ENCODE measurements at regions not wholly inside any gene's neighbourhood (a gene's known extent, or its start where the extent isn't known, plus 50 kb on each side); places are given as distances from the start of the nearest gene placed in this dataset.

DNA sequence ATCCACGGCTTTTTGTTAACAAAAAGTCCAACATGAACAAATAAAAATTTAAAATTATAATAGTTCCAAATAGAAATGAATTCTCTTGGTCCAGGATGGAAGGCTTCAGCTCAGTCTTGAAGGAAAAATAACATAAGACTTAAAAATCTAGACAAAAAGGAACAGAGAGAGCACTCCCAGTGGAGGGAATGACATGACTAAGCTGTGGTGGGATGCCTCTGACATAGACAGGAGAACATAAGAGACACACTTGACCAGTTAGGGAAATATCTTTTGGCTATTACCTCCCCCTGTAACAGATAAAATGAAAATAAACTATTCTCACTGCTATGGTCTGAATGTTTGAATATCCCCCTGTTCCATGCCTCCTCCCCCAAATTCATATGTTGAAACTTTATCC is 106.8 kb downstream of the BBS10 start:
- TF ChIP-seq EZH2phosphoT487 (IDR thresholded peaks at IDR 0.05; ENCODE audit: low read length) (no peak), CTCF (IDR thresholded peaks at IDR 0.05; ENCODE audit: low read length) (no peak)
